PC-9 (cell line): ENCODE measurements at regions not wholly inside any gene's neighbourhood (a gene's known extent, or its start where the extent isn't known, plus 50 kb on each side); places are given as distances from the start of the nearest gene placed in this dataset.

Experiments
- CTCF ChIP-seq: fragments of 200-600 bp; sonication (generic); conservative IDR thresholded peaks from 2 replicates; pipeline ENCODE4 v1.6.1; 2017; ENCODE audit warnings: mixed run types, antibody characterized with exemption, mild to moderate bottlenecking, moderate library complexity
- EZH2 ChIP-seq: fragments of 200-600 bp; sonication (generic); IDR thresholded peaks from 2 replicates; pipeline ENCODE4 v1.8.0; 2017; ENCODE audit warnings: antibody characterized with exemption, low read depth

- TF ChIP-seq CTCF (no peak), EZH2 (no peak)
These were observed 1028.5 kb downstream of the CDH18 start for GRCh38 chr5:18959535-18959934.
